ENCODE measurements at regions not wholly inside any gene's neighbourhood (a gene's known extent, or its start where the extent isn't known, plus 50 kb on each side); places are given as distances from the start of the nearest gene placed in this dataset.

DNA sequence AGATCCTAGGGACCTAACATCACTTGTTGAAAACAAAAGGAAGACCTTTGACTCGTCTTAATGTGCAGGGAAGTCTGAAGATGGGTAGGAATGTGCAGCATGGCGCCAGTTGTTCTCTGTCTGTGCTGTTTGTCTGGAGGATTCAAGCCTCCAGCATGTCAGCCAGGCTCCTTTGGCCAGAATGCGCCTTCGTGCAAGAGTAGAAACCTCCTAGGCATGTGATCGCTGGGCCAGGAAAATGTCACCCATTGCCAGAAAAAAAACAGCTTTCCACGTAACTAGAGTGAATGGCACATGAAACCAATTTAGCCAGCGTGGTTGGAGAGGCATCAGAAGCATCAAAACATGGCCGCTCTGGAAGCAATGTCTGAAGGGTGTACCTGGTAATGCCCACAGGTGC, 132.7 kb downstream of the EDN1 start:
- DNase-seq (ENCODE audit: low read depth): peak; percentile 56

DNA sequence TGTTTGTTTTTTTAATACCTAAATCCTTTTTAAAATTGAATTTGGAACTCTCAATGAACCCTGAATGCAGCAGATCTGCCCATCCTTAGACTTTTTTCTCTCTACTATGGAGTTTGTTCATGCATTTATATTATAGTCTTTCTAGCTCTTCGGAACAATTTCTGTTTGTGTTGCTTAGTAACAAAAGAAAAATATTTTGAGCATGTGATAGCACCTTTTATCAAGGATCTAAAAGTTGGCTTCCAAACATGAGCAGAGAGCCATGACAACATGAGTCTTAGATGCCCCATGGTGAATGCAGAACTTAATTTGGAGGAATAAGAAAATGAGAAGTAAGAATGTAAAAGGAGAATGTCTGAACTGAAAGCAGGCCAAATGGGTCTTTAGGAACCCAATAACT, 133.7 kb downstream of the EDN1 start:
- DNase-seq (ENCODE audit: low read depth): no peak

DNA sequence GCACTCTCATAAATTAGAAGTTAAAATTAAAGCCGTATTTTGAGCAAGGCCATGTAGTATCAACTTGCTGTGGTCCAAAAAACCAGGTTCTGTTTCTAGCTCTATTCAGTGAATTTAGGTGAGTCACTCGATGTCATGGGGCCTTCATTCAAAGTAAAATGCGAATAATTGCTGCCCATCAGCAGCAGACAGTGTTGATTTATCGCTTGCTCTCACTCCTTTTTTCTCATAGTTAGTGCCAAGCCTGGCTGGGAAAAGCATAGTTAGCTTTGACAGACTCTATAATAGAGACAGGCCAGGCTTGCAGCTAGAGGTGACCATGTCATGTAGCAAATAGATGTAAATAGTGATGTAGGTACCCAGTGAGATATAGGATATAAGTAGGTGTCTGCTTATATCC, 136.0 kb downstream of the EDN1 start:
- no peak for DNase-seq (ENCODE audit: low read depth)

DNA sequence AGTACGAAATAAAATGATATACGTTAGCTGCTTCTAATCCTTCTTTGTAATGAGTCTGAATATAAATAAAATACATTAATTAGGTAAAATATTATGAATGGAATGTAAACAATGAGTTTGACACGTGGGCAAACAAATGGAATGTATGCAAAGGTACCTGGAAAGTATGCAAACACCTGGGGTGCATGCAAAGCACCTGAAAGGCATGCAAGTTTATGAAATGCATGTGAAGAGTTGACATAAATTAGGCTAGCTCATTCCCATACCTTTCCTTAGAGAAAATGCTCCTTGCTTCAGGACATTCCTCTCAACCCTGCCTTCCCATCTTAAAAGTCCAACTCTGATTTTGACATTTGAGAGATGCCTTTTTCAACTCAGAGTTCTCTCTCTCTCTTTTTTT, 140.9 kb downstream of the EDN1 start:
- DNase-seq (ENCODE audit: low read depth): no peak

DNA sequence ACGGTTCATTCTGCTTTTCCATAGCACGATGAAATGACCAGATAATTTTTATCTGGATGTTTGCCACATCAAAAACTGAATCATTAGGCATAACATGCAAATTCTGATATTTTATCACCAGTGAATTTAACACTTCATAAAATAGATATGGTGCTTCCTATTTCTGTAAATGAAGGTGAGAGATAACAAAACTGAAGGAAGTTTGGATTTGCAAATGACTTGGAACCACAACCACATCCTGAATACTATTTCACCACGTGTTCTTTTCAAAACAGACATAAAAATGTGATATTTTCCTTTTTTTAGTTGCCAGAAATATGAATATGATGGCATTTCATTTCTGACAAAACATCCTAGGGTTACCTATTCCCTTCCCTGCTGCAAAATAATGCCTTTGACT, 146.1 kb downstream of the EDN1 start:
- no peak for DNase-seq (ENCODE audit: low read depth)

DNA sequence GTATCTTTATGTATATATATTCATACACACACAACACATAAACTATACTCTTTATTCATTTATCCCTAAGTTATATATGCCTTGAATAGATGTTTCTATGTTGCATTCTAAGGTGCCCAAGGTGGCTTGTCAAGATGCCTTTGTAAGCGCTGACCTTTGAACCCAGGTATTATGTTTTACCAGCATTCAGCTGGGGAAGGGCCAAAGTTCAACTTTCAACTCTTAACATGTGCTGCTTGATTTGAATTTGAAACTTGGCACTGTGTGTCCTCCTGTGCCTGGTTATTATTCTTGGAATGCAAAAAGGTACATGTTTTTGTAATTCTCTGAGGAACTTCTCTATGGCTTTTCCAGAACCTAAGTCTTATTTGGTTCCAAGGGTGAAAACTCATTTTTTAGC, 146.5 kb downstream of the EDN1 start:
- DNase-seq (ENCODE audit: low read depth): no peak

DNA sequence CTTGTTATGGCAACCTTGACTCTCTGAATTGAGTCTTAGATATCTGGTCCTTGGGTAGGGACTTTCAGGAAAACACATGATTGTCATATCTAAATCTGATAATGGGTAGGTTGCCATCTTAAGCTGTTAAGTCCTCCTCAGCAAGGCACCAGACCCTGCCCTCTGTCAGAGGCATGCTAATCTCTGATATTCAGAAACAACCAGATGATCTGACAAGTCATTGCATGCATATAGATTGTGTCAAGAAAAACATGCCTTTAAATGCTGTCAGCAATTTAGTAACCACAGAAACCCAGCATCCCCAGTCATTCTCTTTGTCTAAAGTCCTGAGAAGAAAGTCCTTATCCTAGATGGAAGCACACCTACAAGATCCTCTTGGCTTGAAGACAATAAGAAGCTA, 149.1 kb downstream of the EDN1 start:
- DNase-seq (ENCODE audit: low read depth): no peak

DNA sequence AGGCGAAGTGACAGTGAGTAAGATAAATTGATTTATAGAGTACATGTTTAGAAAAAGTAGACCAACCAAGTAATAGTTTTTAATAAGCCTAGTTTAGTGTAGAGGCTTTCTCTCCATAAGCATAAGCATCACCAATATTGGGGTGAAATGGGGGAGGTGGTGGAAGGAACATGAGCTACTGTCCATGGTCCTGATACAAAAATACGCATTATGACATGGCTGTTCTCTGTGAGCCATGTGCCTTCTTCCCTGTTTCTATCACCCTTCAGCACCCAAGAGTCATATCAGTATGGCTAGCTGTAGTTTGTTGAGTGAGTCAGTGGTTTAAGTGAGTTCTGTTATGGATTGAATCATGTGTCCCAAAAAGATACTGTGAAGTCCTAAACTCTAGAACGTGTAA, 150.8 kb downstream of the EDN1 start:
- DNase-seq (ENCODE audit: low read depth): no peak

DNA sequence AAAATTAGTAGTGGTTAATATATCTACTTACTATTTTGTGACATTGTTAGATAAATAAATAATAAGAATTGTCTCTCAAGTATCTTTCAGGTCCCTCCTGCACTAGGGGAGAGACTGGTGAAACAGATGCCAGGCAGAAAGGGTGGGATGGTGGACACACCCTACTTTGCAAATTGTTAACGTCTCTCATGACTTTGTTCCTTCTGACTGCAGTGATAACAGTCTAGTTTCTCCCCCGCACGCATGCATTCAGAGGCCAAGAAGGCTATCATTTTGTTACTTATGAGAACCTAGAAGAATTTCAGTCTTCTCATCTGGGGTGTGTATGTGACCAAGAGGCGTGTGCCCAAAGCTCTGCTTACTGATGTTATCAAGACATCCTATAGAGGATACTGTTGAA, 152.3 kb downstream of the EDN1 start:
- no peak for DNase-seq (ENCODE audit: low read depth)

DNA sequence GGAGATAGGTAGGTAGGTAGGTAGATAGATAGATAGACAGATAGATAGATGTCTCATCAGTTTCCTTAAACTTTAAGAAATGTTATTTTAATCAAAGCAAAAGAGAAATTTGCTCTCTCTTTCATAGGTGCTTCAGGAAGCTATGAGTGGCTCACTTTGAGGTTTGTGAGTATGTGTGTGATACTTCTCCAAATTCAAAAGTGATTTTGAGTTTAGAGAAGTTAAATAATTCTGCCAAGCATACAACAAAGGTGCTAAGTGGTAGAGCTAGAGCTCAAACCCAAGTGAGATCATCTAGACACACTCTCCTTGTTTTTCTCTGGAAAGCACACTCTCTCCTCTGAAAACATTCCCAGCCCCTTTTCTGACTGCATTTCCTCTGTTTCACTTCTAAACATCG, 156.2 kb downstream of the EDN1 start:
- no peak for DNase-seq (ENCODE audit: low read depth)

DNA sequence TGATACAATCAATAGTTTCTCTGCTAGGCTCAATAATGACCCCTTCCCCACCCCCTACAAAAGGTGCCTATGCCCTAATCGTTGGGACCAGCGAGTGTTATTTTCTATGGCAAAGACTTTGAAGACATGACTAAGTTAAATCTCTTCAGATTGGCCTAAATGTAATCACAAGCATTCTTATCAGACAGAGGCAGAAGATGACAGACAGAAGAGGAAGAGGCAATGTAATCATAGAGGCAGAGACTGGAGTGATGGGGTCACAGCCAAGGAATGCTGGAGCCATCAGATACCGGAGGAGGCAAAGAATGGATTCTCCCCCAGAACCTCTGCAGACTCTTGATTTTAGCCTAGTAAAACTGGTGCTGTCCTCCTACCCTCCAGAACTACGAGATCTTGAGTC, 159.3 kb downstream of the EDN1 start:
- DNase-seq (ENCODE audit: low read depth): no peak

DNA sequence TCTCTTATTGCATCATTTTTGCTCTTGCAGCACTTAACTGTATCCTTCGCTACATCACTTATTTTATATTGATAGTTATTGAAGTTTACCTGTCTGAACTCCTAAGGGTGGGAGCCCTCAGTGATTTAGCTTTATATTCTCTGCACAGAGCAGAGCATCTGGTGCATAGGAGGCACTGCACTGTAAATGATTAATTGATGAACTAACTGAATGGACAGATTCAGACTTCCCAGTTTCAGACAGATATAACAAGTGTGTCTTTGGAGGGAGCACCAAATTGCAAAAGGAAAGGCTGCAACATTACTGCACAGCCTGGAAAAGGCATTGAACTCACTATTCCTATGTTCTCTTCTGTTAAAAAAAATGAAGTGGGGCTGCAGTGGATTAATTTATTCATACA, 160.3 kb downstream of the EDN1 start:
- no peak for DNase-seq (ENCODE audit: low read depth)

DNA sequence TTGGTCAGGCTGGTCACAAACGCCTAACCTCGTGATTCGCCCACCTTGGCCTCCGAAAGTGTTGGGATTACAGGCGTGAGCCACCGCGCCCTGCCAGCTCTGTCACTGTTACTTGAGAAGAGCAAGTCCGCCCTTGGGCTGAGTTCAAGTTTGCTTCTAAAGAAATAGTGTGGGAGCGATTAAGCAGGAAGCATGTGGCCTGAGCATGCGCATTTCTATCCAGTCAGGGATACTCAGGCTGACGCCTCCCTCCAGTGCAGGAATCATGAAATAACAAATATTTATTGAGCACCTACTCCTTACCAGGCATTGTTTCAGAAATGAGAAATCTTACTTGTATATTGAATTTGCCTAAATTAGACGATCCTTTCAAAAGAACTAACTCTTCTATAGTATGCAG, 166.2 kb downstream of the EDN1 start:
- no peak for DNase-seq (ENCODE audit: low read depth)

DNA sequence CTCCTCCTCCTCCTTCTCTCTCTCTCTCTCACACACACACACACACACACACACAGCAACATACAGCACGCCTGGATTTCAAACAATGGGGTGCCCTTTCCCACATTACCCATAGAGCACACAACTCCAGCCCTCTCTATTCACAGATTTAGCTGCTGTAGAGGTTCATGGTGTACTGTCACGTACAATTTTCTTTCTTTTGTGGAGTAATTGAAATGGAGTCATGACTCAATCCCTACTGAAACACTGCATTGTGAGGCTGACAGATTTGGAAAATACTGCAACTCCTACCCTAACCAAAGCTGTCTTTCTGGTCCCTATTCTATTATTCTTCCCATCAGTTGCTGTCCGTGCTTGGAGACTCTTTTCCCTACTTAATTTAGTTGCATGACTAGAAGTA, 166.9 kb downstream of the EDN1 start:
- DNase-seq (ENCODE audit: low read depth): no peak

DNA sequence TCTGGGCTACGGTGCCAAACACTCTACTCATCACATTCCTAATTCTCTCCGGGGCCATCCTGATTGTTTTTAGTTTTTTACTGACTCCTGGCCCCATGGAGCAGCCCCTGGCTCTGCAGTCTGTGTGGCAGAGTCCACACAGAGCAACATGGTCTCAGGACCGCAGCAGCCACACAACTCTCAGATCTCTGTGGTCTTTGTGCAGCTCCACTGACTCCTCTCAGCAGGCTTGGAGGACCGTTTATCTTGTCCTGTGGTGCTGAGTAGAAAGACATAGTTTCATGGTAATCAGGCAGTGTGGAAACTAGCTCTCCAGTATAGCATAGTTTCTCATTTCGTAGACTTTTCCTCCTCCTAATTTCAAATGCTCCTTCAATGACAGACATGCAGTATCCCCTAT, 168.4 kb downstream of the EDN1 start:
- DNase-seq (ENCODE audit: low read depth): no peak

DNA sequence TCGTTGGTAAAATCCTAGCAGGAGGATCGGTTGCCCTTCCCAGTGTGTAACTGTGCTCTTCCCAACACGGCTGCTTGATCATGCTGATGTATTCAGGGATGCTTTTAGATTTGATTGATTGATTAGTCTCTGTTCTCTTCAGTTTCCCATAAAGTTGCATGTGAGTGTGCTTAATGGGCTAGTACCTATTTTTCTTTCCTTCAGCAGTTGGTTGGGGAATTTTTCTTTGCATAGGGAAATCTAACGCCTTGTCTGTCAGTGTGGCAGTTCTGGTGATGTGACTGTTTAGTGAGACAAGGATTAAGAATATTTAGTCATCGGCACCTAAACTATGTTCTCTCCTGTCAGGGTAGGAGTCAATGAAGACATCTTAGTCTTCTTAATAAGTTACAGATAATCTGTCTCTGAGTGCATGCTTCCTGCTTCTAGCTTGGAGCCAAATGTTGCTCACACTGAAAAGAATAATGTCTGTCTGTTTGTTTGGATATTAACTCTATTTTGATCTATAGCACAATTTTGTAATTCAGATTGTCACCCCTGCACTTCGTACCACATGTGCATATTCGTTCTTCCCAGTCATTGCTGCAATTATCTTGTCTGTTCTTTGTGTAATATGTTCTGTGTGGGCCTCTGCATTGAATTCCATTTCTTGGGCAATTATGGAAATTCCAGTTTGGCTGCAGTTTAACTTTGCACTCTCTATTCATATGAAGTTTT, 169.9 kb downstream of the EDN1 start:
- DNase-seq (ENCODE audit: low read depth): no peak

DNA sequence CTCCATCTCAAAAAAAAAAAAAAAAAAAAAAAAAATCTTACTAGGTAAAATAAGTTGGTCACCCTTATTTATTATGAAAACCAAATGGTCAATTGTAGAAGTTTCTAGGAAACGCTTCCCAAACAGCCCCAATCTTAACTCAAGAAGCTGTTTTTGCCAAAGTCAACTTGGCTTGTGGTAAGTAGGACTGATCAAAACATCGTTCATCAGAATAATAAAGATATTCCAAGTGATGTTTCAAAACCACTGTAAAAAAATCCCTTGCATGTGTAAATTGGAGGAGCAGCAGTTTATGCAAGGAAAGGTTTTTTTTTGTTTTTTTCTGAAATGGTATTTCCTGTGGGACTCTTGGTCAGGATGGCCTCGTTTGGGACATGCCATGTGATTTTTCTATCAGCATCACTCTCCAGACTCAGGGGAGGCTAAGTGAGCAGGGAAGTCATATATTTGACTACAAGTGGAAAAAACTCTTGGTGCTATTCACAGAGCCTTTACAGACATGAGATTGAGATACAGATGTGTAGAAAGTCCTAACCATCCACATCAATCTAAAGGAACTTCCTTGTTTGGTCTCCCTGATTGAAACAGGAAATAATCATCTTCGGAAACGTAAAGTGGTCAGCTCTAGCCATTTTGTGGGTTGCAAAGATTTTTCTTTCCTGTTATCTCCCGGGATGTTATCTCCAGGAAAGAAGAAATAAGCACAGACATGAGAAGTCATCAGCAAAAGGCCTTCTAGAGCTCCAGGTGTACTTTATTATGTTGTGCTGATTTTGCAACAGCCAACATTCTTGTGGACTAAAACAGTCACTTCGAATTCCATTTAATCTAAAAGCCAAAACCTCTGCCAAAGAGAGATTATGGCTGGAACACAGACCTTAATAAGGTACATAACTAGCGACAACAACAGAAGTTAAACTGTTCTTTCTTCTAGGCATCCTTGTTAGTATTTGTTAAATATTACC, 177.8 kb downstream of the EDN1 start:
- no peak for DNase-seq (ENCODE audit: low read depth)

DNA sequence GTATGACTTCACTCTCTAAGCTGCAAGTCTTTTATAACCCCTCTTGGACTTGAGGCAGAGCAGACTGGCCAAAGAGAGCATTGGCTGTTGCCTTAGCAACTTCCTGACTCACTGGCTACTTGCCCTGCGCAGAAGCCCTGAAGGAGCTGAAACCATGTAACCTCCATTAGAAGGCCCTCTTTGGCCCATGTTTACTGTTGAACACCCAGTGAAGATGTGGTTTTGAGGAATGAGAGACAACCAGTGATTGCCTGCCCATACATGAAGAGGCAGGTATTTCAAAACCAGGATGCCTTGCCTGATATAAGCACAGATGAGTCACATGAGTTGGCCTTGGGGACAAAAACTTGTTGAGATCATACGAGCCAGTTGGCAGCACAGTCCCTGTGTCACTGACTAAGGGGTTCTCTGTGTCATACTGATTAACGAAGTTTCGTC, 182.5 kb downstream of the EDN1 start:
- no peak for DNase-seq (ENCODE audit: low read depth)

DNA sequence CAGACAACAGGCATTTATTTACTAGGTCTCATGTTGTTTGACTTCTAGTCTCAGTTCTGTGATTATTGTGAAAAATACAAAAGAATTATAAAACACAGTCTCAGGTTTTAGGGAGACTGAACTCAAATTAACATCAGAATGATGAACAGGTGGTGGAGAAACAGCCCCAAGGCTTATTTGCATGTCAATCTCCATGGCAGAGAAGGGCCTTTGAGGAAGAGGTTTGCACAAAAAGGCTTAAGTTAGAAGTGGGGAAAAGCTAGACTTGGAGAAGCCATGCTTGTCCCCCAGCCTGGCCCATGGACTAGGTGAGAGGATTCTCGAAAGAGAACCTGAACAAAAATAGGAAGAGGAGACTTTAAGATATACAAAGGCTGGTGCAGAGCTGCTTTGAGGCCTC, 183.3 kb downstream of the EDN1 start:
- no peak for DNase-seq (ENCODE audit: low read depth)

DNA sequence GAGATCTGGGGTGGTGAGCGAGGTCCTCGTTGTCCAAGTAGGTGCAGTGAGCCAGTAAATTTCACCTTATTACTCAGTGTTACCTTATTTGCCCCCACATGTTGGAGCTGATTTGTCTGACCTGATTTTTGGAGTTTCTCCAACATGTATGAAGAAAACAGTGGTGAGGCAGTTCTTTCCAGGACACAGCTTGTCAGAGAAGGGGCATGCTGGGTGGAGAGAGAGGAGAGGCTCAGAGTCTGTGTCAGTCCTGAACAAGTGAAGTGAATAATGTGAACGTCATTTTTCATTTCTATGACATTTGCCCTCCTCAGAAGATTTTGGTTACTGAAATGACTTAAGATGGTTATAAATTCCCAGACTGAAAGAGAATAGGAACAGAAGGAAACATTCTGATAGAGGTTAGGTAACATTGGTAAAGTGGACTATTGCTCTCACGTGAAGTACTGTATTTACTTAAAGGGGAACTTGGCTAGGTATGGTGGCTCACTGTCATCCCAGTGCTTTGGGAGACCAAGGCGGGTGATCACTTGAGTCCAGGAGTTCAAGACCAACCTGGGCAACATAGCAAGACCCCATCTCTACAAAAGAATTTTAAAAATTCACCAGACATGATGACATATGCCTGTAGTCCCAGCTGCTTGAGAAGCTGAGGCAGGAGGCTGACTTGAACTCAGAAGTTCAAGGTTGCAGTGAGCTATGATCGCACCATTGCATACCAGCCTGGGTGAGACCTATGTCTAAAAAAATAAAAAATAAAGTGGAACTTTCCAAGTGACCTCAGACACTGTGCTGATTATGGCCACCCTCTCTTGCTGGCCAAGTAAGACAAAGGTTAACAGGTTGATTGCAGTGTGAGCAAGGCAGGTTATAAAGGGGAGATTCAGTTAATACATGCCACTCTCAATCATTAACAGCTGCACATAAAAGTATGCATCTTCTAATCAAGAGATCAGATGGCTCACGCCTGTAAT, 184.3 kb downstream of the EDN1 start:
- DNase-seq (ENCODE audit: low read depth): no peak

DNA sequence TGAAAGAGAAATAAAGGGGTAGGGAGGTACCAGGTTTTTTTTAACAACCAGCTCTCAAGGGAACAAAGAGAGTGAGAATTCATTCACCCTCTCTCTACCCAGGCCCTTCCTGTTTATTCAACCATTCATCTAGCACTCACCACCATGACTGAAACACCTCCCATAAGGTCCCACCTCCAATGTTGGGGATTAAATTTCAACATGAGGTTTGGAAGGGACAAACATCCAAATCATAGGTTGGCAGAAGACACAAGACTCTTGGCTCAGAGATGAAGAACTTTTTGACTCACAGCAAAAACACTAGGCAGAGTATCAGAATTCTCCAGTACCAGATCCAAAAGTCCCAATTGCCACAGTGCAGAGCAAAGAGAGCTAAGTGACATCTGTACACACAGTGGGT, 186.3 kb downstream of the EDN1 start:
- no peak for DNase-seq (ENCODE audit: low read depth)

DNA sequence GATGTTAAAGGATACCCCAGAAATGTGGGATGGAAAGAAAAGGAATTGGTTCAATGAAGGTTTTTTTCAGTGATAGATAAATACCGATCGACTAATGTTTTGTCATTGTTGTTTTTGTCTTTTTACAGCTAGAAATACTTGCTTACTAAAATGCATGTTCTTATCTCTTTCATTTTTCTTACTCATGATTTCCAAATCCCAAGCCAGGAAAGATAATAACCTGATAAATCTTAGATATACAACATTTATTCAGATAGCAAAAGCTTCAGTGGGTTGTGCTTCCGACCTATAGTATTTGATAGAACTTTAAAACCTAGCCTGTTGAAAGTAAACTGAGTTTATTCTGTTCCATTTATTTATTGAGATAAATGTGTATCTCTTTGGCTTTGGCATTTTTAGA, 187.5 kb downstream of the EDN1 start:
- DNase-seq (ENCODE audit: low read depth): no peak

Data from GM04503 (cell line).